NCI-H1694 (cell line): ENCODE measurements at regions not wholly inside any gene's neighbourhood (a gene's known extent, or its start where the extent isn't known, plus 50 kb on each side); places are given as distances from the start of the nearest gene placed in this dataset.
"Not testable (repeated sequence)": the region's sequence is repeated elsewhere in the genome, so short reads cannot be mapped to it uniquely, and the experiment has no call there.

Experiments used
- DNase-seq: peaks from one replicate; lab custom pipeline; 2025; lab: John Stamatoyannopoulos, UW

DNA sequence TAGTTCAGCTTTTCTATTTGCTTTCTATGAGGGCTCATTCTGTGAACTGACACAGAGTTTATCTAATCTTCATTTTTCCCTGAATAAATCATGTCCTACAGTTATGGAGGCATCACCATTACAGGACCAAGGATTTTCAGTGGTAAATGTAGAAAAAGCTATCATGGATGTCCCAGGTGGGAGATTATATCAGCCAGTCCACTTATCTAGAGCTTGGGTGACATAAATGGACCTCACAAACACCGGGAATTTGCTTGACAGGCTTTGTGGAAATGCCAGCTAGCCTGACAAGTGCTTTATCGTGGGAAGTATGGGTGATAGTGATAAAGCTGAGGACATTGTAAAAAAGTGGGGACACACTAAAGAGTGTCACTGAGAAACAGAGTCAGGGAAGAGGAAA lies 1015.2 kb upstream of the SLIT2 start:
- no peak for DNase-seq

DNA sequence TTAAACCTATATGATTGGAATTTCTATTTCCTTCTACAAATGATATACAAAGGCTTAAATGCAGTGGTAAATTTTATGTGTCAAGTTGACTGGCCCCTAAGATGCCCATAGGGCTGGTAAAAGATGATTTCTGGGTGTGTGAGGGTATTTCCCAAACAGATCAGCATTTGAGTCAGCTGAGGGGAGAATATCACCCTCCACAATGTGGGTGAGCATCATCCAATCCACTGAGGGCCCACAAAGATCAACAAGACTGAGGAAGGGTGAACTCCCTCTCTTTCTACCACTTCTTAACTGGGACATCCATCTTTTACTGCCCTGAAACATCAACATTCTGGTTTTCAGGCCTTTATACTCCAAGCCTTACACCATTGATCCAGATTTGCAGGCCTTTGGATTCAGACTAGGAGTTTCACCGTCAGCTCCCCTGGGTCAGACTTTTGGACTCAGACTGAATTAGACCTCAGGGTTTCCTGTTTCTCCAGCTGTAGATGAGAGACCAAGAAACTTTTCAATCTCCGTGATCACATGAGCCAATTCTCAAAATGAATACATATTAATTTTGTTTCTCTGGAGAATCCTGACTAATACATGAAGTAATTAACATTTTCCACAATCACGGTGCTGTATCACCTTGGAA lies 1020.7 kb upstream of the SLIT2 start:
- no peak for DNase-seq

DNA sequence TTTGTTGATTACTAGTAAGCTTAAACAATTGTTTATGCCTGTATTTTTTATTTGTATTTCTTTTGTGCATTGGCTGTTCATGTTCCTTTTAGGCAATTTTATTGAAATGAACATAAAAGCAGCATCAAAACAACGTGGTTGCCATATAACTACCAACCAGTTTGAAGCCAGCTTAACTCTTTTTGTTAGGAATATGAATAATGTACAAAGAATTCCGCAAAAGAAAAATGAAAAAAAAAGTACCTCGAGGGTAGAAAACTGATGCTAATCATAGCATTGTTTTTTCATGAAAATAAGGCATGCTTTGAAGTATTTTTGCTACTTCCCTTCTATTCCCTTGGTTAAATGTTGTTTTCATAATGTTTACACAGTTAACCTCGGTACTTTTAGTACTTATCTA lies 1024.0 kb upstream of the SLIT2 start:
- no peak for DNase-seq

DNA sequence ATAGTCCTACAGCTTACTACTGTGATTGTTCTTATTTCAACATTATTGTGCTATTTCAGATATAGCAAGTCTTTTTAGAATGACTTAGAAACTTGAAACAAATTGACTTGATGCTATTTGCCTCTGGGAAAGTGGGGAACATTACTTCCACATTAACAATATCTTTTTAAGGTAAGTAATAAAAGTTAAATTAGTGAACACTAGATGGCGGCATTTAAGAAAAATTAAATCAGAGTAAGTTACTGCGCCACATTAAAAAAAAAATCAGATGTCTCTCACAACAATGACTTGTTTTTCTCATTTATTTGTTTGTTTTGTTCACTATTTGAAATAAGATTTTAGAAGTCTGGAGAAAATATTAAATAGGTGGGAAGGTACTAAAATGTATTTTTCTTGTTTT lies 1026.9 kb upstream of the SLIT2 start:
- peak; percentile 52 for DNase-seq

DNA sequence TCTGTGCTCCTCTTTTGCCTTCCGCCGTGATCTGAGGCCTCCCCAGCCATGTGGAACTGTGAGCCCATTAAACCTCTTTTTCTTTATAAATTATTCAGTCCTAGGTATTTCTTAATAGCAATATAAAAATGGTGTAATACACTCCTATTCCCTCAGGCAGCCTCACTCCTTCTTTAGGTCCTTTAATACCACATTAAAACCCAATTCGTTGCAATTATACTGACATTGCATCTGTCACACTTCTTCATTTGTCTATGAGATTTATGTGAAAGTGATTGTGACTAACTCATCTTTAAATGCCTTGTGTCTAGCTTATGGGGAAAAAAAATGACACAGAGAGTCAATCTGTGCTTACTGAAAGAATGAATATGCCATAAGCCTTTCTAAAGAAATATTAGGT lies 1035.2 kb upstream of the SLIT2 start:
- no peak for DNase-seq

DNA sequence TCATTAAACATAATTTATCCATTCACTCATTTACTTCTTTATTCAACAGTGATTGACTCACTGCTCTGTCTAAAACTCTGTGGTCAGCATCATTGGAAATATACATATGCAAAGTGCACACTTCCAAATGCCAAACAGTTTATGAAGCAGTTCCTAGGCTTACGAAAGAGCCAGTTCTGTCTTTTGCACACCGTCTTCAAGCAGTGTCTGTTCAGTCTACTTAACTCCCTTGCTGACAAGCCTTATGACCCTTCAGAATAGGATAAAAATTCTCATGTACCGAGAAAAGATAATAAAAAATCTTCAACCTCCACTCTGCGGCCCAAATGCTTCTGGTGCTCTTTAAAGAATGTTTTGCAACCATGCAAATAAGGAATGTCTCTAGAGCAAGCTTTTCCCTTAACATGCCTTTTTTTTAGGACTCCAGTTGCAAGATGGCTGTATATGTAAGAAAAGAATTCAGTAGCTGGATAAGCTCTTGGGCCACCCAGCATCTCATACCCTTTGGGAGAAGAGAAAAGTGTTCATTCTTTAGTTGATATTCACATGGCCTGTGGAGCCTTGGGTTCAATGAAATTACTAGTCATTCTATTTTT lies 1037.0 kb upstream of the SLIT2 start:
- DNase-seq, result no peak

DNA sequence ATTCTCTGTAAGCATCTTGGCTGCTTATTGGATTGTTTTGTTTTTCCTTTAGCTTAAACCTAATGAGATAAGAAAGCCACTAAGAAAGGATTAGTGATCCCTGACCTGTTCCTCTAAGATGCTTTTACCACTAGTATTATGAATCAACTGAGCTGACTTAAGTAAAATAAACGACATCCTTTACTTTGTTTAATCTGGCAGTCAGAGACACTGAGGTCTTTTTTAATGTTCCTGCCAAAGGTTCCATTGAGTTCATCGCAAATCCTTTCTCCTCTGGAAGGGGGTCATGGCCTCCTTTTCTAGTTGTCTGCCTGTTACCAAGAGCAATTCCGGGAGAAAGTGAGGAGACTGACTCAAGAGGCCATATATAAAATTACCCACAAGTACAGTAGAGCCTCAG lies 1038.3 kb upstream of the SLIT2 start:
- DNase-seq, result no peak

DNA sequence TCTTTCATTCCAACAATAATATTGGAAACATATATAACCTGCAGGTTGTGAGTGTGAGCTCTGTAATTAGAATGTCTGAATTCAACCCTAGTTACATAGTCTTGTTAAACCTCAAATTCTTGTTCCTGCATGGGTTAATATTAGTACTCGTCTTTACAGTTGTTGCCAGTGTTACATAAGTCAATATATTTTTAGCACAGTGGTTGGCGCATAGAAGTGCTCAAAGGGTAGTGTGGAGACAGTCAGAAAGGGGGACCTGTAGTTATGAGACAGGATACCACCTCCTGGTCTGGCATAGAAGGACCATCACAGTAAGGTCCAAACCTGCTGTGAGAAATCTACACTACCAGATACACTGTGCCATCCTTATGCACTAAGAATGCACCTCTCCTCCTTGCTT lies 1045.9 kb upstream of the SLIT2 start:
- no peak for DNase-seq

DNA sequence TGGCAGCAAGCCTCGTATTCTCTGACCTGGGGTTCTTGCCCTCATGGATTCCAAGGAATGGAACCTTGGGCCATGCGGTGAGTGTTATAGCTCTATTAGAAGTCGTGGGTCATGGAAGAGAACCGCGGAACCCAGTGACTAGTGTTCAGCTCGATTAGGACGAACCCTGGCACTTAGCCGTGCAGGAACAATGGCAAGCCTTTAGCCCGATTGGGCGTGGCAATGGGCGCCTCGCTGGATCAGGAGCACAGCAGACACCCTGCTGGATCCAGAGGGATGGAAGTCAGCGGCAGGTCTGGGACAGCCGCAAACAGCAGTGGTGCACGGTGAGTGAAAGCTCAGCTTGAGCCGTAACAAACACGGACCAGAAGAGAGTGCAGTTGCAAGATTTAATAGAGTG lies 1053.9 kb upstream of the SLIT2 start:
- DNase-seq, result not testable (repeated sequence)

DNA sequence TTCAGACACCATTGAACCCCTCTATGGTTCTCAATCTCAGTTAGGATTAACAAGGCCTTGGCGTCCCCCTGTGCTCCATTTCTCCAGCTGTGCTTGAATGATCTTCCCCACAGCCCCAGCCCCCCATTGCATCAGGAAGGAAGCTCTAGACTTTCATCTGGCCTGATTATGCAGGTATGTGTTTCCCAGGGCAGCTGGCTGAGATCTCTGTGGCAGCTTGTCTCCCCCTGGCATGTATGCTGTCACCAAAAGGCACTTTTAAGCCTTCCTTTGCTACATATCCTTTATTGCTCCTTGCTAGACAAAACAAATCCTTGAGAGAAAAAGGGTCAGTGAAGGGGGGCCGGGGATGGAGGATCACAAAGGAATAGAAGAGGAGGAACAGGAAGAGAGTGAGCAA lies 1056.0 kb upstream of the SLIT2 start:
- DNase-seq, result no peak

DNA sequence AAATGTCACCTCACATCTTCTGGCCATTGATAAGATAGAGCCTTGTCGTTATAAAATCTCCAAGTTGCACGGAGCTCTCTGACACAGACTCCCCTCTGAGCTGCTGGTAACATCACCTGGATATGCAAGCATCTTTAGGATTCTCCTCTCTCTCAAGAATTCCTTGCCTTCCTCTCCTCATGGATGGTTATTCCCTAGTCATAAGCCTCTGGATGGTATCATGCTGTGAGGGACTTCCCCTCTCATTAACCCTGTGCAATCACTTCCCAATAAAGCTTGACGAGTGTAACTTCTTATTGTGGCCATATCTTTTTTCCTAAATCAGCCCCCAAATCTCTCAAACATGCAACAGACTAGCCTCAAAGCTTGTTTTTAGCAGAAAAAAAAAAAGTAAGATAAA lies 1057.0 kb upstream of the SLIT2 start:
- DNase-seq, result no peak

DNA sequence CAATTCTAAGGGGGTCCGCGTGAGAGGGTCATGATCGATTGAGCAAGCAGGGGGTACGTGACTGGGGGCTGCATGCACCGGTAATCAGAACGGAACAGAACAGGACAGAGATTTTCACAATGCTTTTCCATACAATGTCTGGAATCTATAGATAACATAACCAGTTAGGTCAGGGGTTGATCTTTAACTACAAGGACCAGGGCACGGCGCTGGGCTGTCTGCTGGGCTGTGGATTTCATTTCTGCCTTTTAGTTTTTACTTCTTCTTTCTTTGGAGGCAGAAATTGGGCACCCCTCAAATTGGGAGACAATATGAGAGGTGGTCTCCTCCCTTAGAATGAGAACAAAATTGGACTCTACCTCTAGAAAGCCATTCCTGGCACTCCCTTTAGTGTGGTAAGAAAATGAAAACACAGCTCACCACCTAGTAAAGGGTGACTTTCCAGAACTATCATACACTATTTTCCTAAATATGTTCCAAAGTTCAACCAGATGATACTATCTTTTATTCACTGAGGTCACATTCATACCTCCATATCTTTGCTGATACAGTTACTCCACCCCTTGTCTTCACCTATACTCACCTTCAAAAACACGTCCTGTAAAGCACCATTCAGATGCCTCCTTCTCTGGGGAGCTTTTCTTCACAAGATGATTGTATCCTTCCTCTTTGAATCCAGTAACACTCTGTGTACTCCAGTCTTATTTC lies 1058.3 kb upstream of the SLIT2 start:
- DNase-seq, result no peak

DNA sequence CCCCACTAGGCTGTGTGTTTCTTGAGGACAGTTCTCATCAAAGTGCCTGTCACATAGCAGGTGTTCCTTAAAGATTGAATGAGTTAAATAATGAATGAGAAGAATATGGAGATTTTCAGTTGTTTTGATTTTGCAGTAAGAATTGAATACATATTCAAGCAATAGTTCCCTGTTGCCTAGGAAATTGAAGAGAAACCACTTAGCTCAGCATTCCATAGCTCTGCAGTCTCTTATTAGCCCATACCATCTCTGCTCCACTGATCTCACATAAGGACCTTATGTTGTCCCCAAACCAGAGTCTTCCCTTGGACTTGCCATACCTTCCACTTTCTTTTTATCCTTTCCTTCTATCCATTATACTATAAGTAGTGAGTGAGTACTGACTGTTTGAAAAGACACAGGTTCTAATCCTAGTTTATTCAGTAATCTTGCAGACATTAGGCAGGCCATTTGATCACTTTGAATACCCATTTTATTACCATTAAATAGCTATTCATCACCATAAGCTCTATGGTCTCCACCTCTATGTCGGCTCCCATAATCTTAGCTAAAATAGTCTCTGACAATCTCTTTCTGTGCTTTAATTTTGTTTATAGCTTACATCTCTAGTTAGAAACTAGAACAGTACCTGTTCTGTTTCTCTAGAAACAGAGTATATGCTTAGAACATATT lies 1059.6 kb upstream of the SLIT2 start:
- no peak for DNase-seq

DNA sequence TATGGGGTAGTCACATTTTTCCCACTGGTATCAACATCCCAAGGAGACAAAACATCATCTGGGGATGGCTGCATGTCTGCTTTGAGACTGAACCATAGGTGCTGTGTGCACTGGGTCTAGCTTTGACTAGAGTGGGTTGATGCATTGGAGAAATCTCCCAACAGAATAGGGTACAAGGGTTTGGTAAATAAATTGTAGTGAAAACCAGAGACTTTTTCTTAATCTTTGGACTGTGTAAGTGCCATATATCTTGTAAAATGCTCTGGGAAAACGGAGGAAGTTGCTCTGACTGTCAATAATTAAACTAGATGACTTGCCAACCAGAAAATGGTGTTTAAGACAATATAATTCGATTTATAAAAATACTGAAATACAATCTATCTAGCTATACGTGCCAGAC lies 1064.0 kb upstream of the SLIT2 start:
- DNase-seq, result no peak

DNA sequence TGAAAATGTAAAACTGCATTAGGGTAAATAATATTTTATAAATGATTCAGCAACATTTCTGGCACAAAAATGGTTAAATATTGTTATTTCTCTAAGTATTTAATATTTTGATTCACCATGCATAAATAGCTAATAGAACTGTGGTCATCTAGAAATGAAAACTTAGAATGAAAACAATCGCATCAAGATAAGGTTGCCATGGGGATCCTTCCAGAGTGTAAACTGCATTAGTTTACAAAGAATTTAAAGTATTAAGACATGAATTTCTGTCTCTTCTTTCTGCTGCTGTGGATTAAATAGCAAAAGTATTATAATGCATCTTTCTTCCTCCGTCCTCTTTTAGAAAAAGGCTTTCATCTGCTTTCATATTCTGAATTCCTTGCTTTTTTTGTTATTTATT lies 1064.6 kb upstream of the SLIT2 start:
- no peak for DNase-seq

DNA sequence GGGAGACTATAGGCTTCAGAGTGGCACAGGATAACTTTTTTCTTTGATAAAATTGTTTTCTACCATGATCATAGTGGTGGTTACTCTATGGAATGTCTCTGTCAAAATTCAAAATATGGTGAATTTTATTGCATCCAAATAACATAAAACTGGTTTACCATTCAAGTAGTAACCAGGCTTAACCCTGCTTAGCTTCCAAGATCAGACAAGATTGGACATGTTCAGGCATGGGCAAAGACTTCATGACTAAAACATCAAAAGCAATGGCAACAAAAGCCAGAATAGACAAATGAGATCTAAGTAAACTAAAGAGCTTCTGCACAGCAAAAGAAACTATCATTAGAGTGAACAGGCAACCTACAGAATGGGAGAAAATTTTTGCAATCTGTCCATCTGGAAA lies 1070.1 kb upstream of the SLIT2 start:
- DNase-seq, result not testable (repeated sequence)

DNA sequence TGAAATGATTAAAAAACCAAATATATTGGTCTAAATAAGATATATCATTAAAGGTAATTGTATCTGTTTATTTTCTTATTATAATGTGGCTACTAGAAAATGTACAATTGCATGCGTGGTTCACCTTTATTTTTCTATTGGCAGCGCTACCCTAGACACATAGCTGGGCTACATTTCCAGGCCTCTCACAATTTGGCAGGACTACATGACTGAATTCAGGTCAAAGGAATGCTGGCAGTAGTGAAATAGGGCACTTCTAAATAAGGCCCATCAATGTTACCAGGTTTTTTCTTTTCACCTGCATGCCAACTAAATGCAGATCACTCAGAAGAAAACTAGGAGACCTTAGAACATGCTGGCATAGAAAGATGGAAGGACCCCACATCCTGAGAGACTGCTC lies 1072.9 kb upstream of the SLIT2 start:
- DNase-seq, result no peak

DNA sequence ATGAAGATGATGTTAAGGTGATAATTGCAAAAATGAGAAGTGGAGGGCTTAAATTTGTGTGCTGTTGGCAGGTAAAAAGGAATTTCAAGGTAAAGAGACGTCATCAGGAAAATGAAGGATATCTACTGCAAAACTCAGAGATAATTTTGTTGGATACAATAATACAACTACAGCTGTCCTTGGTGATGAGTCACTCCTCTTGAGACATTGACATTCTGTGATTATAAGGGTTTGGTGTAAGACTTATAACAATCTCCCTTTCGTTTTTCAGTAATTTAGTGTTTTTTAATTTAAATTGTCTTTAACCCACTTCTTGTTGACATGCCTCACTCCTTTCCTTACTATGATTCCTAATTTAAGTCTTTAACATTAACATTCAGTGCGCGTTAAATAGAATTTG lies 1074.1 kb upstream of the SLIT2 start:
- no peak for DNase-seq

DNA sequence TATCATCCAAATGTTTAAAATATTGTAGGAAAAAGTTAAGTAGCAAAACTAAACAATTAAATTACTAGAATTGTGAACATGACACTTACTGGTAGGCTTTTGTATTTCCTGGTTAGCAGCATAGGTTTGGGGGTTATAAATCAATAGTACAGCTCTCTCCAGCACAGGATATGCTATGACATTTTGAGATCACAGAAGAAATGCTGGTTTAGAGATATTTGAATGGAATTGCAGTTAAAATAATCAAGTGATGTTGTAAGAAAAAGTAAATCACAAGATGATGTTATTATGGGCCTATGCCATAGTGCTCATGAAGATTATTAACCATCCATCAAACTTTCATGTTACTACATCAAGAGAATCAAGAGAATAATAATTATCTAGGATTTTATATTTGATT lies 1079.9 kb upstream of the SLIT2 start:
- no peak for DNase-seq

DNA sequence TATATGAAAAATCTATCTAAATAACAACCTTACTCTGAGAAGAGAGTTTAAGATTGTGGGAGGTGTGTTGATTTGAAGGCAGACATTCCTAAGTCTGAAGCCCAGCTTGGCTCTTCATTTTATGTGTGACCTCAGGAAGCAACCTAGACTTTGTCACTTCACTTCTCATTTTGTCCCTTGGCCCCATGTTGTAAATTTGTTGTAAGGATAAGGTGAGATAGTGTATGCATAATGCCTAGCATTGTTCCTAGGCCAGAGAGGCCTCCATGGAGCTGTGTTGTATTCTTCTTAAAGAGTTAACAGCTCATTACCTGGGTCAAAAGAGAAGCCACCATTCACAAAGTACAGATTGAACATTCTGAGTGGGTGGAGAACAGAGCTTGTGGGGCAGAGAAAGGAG lies 1084.4 kb upstream of the SLIT2 start:
- DNase-seq, result no peak

DNA sequence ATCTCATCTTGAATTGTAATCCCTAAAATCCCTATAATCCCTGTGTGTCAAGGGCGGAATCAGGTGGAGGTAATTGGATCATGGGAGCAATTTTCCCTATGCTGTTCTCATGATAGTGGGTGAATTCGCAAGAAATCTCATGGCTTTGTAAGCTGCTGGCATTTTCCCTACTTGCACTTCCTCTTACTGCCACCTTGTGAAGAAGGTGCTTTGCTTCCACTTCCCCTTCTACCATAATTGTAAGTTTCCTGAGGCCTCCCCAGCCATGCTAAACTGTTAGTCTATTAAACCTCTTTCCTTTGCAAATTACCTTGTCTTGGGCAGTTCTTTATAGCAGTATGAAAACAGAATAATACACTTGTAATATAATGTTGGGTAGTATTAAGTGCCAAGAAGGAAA lies 1087.4 kb upstream of the SLIT2 start:
- no peak for DNase-seq

DNA sequence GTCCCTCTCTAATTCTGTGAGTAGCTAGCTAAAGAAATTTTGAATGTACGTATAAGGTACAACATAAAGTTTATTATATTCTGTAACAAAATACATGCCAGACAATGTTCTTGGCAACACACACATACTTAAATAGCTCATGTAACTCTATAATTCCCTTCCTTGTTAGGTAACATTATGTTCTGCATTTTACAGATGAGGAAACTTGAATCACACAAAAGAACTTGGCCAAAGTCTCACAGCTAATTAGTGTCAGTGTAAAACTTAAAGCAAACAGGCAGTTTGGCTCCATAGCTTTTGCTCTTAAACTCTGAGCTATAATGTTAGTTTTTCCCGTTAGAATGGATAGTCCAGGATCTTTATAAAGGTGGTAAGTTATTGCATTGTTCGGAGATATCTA lies 1091.8 kb upstream of the SLIT2 start:
- DNase-seq, result no peak

DNA sequence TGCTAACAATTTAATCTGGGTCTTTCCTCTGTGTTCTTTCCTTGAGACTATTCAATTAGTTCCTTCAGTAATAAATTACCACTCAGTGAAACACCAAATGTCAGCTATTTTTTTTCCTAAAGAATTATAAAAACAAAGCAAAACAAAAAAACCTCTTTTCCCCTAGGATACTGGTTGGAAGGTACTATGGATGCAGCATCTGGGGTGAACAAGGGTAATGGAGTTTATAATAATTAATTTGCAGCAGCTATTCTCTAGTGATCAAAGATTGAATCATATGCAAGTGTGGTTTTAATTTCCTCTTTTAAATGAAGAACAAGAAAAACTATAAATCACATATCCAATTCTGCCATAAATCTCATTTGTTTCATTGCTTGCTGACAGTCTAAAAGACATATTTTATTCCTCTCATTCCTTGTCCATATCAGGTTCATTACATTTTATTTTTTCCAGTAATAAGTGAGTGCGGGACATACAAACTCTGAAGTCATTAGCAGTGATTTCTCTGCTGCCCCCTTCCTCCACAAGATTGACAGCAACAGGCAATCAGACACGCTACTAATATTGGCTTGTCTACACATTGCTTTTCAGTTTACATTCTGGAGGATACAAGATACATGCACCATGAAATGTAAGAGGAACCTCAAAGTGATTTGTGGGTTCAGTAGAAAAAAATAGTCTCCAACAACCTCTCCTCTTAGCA lies 1093.4 kb upstream of the SLIT2 start:
- DNase-seq, result no peak
